ENCODE measurements at regions not wholly inside any gene's neighbourhood (a gene's known extent, or its start where the extent isn't known, plus 50 kb on each side); places are given as distances from the start of the nearest gene placed in this dataset.

GRCh38 chr16:51431517-51432241 is 280.6 kb upstream of the SALL1 start:
- TF ChIP-seq CTCF (IDR thresholded peaks at IDR 0.05; ENCODE audit: insufficient read depth, low read length) (no peak), REST (IDR thresholded peaks at IDR 0.05; ENCODE audit: insufficient replicate concordance, low read depth) (no peak), POLR2AphosphoS5 (IDR thresholded peaks at IDR 0.05; ENCODE audit: low read depth) (no peak), GABPA (IDR thresholded peaks at IDR 0.05; ENCODE audit: low read depth) (no peak), SPI1 (IDR thresholded peaks at IDR 0.05; ENCODE audit: borderline replicate concordance, low read depth) (no peak)

All from HL-60 (cell line).